Stomach (tissue), 4 donors: ENCODE measurements at regions not wholly inside any gene's neighbourhood (a gene's known extent, or its start where the extent isn't known, plus 50 kb on each side); places are given as distances from the start of the nearest gene placed in this dataset.

Experiments
- CTCF ChIP-seq, 7 experiments: fragments of 450-650 bp in 4 of 7; fragments of 200-600 bp in 3 of 7; sonication (generic) in 3 of 7; IDR thresholded peaks; one replicate each; pipeline ENCODE4 v1.5.1; 2016 to 2019; ENCODE audit warnings: antibody characterized with exemption in 7 of 7, control low read depth in 2 of 7, mild to moderate bottlenecking in 1 of 7
- POLR2A ChIP-seq, 4 donors: fragments of 450-650 bp; IDR thresholded peaks; one replicate each; pipeline ENCODE4 v1.6.1; 2016; ENCODE audit warnings: antibody characterized with exemption in 4 of 4, control low read depth in 2 of 4, mild to moderate bottlenecking in 1 of 4, moderate library complexity in 1 of 4

- TF ChIP-seq CTCF (IDR thresholded peaks at IDR 0.05) = no peak
- TF ChIP-seq POLR2A (IDR thresholded peaks at IDR 0.05) = no peak
Measured at GRCh38 chr3:178459038-178459410, 77.2 kb upstream of the KCNMB2 start.
